GM18502 (cell line): ENCODE measurements at regions not wholly inside any gene's neighbourhood (a gene's known extent, or its start where the extent isn't known, plus 50 kb on each side); places are given as distances from the start of the nearest gene placed in this dataset.

ENCODE experiments used
- ATAC-seq: cut with Tn5 transposase; IDR thresholded peaks from one replicate; pipeline ENCODE4 v1.9.1; 2021; ENCODE audit warnings: mild to moderate bottlenecking; ENCODE audit not compliant: unreplicated experiment, poor library complexity

GRCh38 chr6:28693751-28694443 lies 168.2 kb downstream of the GPX5 start:
- no peak for ATAC-seq

GRCh38 chr6:28695715-28696114 lies 170.0 kb downstream of the GPX5 start:
- no peak for ATAC-seq

GRCh38 chr6:28696167-28696566 lies 170.5 kb downstream of the GPX5 start:
- no peak for ATAC-seq

GRCh38 chr6:28696682-28697081 lies 171.0 kb downstream of the GPX5 start:
- no peak for ATAC-seq

GRCh38 chr6:28707387-28708282 lies 182.0 kb downstream of the GPX5 start:
- no peak for ATAC-seq

- ATAC-seq: no peak
Observed at GRCh38 chr6:28709478-28710349, 184.0 kb downstream of the GPX5 start.

GRCh38 chr6:28710466-28711191 lies 184.9 kb downstream of the GPX5 start:
- no peak for ATAC-seq

GRCh38 chr6:28711325-28711724 lies 185.6 kb downstream of the GPX5 start:
- no peak for ATAC-seq

- no peak for ATAC-seq
Observed at GRCh38 chr6:28711788-28712341, 186.2 kb downstream of the GPX5 start.

- no peak for ATAC-seq
Observed at GRCh38 chr6:28712982-28713381, 187.3 kb downstream of the GPX5 start.

GRCh38 chr6:28719275-28719940 lies 193.7 kb downstream of the GPX5 start:
- no peak for ATAC-seq

GRCh38 chr6:28720357-28721231 lies 194.9 kb downstream of the GPX5 start:
- ATAC-seq: no peak

GRCh38 chr6:28721372-28721771 lies 195.7 kb downstream of the GPX5 start:
- no peak for ATAC-seq

- ATAC-seq: no peak
Observed at GRCh38 chr6:28724395-28724794, 198.7 kb downstream of the GPX5 start.

- no peak for ATAC-seq
Observed at GRCh38 chr6:28725274-28725809, 198.4 kb downstream of the TRIM27 start.

GRCh38 chr6:28725890-28726348 lies 197.9 kb downstream of the TRIM27 start:
- ATAC-seq: no peak

GRCh38 chr6:28726569-28727309 lies 197.0 kb downstream of the TRIM27 start:
- ATAC-seq: no peak
